ENCODE measurements at regions not wholly inside any gene's neighbourhood (a gene's known extent, or its start where the extent isn't known, plus 50 kb on each side); places are given as distances from the start of the nearest gene placed in this dataset.

DNA sequence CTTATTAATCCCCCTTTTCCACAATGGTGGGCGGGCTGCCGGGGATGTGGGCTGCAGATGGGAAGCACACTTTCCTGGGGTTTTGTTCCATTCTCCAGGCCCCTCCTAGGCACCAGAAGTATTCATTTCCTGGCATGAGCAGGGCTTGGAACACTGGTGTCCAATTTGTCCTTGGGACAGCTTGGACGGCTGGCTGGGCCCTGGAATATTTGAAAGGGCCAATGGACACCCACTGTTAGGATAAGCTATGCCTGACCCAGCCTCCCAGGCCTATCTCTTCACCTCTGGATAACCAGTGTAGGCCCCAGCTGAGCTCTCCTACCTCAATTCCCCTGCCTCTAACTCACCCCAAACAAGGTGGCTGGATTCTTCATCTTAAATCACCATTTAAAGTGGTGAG is 354.9 kb downstream of the PTEN start:
- H3K27me3 ChIP-seq (ENCODE audit: insufficient read depth, low read length, poor library complexity) = no peaks in the 10 kb centered on the region
- no peak overlapping the region for H3K27ac ChIP-seq (ENCODE audit: low read depth, low read length)
- no peak overlapping the region for H4K8ac ChIP-seq (ENCODE audit: low read depth, low read length)
- no peak for DNase-seq
- H2BK15ac ChIP-seq (replicated peaks; ENCODE audit: low read depth) = no peak overlapping the region
- H3K23ac ChIP-seq (ENCODE audit: low read length) = no peak overlapping the region
- no peak overlapping the region for H2AK5ac ChIP-seq (ENCODE audit: low read length)
- H3K79me2 ChIP-seq (ENCODE audit: control insufficient read depth, insufficient read depth, low read length) = no peaks in the 10 kb centered on the region
- no peaks in the 10 kb centered on the region for H3K36me3 ChIP-seq (ENCODE audit: control insufficient read depth, insufficient read depth, low read length)
- H3K4ac ChIP-seq (ENCODE audit: low read depth, low read length) = no peak overlapping the region
- no peak overlapping the region for H2BK5ac ChIP-seq (ENCODE audit: low read length)
- no peaks in the 10 kb centered on the region for H3K79me1 ChIP-seq (ENCODE audit: low read length)
- H2BK120ac ChIP-seq (ENCODE audit: low read depth, low read length) = no peak overlapping the region
- H3K4me2 ChIP-seq (ENCODE audit: low read length) = no peak overlapping the region
- H3K4me1 ChIP-seq (ENCODE audit: control insufficient read depth, low read depth, low read length) = no peaks in the 10 kb centered on the region
- no peak overlapping the region for H3K18ac ChIP-seq (ENCODE audit: low read length)
- H3K9ac ChIP-seq (ENCODE audit: low read length) = no peak overlapping the region
- H4K5ac ChIP-seq (ENCODE audit: low read length) = no peak overlapping the region
- H3K4me3 ChIP-seq (ENCODE audit: low read length) = no peak overlapping the region
- no peak overlapping the region for H3K56ac ChIP-seq (ENCODE audit: low read length)
- no CpG with 5 or more reads among the region's 3 CpGs for WGBS (ENCODE audit: extremely low coverage, insufficient coverage, low lambda C conversion rate)

DNA sequence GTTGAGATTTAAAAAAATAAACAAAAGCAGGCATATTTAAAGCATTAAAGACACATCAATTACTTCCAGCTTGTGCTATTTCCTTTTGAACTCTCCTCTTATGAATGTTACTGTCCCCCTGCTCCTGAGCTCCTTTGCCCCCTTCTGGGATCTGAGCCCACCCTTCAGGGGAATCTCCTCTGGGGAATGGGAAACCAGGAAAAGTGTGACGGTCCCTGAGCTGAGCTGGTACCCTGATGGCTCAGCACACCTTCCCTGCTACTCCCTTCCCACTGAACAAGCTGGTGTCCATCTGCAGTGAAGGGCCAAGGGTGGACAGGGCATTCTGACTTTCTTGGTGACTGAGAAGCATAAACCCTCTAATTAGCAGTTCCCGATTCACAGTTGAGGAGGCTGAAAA is 356.3 kb downstream of the PTEN start:
- H3K27ac ChIP-seq (ENCODE audit: low read depth, low read length) = no peak overlapping the region
- H3K4me2 ChIP-seq (ENCODE audit: low read length) = no peak overlapping the region
- H3K18ac ChIP-seq (ENCODE audit: low read length) = no peak overlapping the region
- WGBS (ENCODE audit: extremely low coverage, insufficient coverage, low lambda C conversion rate) = no CpG with 5 or more reads among the region's 2 CpGs
- no peak overlapping the region for H2BK15ac ChIP-seq (replicated peaks; ENCODE audit: low read depth)
- no peaks in the 10 kb centered on the region for H3K4me1 ChIP-seq (ENCODE audit: control insufficient read depth, low read depth, low read length)
- H2BK120ac ChIP-seq (ENCODE audit: low read depth, low read length) = no peak overlapping the region
- no peak overlapping the region for H3K9ac ChIP-seq (ENCODE audit: low read length)
- H3K36me3 ChIP-seq (ENCODE audit: control insufficient read depth, insufficient read depth, low read length) = no peaks in the 10 kb centered on the region
- no peak overlapping the region for H4K8ac ChIP-seq (ENCODE audit: low read depth, low read length)
- no peaks in the 10 kb centered on the region for H3K79me1 ChIP-seq (ENCODE audit: low read length)
- H4K5ac ChIP-seq (ENCODE audit: low read length) = no peak overlapping the region
- no peak overlapping the region for H3K23ac ChIP-seq (ENCODE audit: low read length)
- H2AK5ac ChIP-seq (ENCODE audit: low read length) = no peak overlapping the region
- H2BK5ac ChIP-seq (ENCODE audit: low read length) = no peak overlapping the region
- H3K4ac ChIP-seq (ENCODE audit: low read depth, low read length) = no peak overlapping the region
- H3K79me2 ChIP-seq (ENCODE audit: control insufficient read depth, insufficient read depth, low read length) = no peaks in the 10 kb centered on the region
- no peak overlapping the region for H3K56ac ChIP-seq (ENCODE audit: low read length)
- no peaks in the 10 kb centered on the region for H3K27me3 ChIP-seq (ENCODE audit: insufficient read depth, low read length, poor library complexity)
- H3K4me3 ChIP-seq (ENCODE audit: low read length) = no peak overlapping the region
- no peak for DNase-seq

DNA sequence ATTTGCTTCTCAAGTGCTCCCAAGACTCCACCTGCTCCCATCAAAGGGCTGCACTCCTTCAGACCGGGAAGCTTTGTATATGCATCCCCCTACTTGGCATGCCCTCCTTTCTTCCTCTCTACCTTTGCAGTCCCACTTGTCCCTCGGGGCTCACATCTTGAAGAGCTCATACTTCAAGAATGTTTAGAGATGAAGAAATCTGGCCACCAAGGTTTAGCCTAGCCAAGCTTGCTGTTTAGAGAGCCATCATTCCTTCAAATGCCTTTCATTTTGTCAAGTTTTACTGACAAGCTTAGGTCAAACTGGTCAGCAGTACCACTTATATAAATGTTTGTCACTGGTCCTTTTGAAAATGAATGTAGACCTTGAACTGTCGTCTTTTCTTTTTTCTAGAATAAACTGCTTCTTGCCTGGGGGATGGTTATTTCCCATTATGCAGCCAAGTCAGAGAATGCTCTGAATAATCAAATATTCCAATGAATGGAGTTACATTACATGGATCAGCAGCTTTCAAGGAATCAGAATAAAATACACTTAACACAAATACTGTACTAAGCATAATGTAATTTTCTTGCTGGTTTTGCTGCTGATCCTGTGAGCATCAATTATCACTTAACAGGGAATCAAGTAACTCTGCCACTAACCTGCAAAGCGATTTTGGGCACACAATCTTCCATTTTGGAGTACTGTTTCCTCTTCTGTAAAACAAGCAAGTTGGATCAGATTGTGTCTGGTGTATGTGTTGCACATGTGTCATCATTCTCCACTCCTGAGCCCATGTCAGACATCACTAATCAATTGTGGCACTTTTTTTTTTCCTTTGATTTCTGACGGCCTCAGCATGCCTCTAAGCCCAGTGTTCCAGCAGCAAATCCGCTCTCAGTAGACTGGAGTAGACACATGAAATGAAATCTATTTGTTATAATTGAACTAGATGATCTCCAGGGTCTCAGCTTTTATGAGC is 357.9 kb downstream of the PTEN start:
- Histone ChIP-seq H3K27ac (ENCODE audit: low read depth, low read length) (no peak overlapping the region), H3K56ac (ENCODE audit: low read length) (no peak overlapping the region), H3K23ac (ENCODE audit: low read length) (no peak overlapping the region), H3K4me2 (ENCODE audit: low read length) (no peak overlapping the region), H2BK5ac (ENCODE audit: low read length) (no peak overlapping the region), H4K8ac (ENCODE audit: low read depth, low read length) (no peak overlapping the region), H3K4me1 (ENCODE audit: control insufficient read depth, low read depth, low read length) (no peaks in the 10 kb centered on the region), H3K79me1 (ENCODE audit: low read length) (no peaks in the 10 kb centered on the region), H3K79me2 (ENCODE audit: control insufficient read depth, insufficient read depth, low read length) (no peaks in the 10 kb centered on the region), H2BK15ac (replicated peaks; ENCODE audit: low read depth) (no peak overlapping the region), H3K9ac (ENCODE audit: low read length) (no peak overlapping the region), H3K27me3 (ENCODE audit: insufficient read depth, low read length, poor library complexity) (no peaks in the 10 kb centered on the region), H3K4ac (ENCODE audit: low read depth, low read length) (no peak overlapping the region), H3K18ac (ENCODE audit: low read length) (no peak overlapping the region), H3K4me3 (ENCODE audit: low read length) (no peak overlapping the region), H4K5ac (ENCODE audit: low read length) (no peak overlapping the region), H2BK120ac (ENCODE audit: low read depth, low read length) (no peak overlapping the region), H3K36me3 (ENCODE audit: control insufficient read depth, insufficient read depth, low read length) (no peaks in the 10 kb centered on the region), H2AK5ac (ENCODE audit: low read length) (no peak overlapping the region)
- DNase-seq = no peak
- no CpG with 5 or more reads among the region's 6 CpGs for WGBS (ENCODE audit: extremely low coverage, insufficient coverage, low lambda C conversion rate)

DNA sequence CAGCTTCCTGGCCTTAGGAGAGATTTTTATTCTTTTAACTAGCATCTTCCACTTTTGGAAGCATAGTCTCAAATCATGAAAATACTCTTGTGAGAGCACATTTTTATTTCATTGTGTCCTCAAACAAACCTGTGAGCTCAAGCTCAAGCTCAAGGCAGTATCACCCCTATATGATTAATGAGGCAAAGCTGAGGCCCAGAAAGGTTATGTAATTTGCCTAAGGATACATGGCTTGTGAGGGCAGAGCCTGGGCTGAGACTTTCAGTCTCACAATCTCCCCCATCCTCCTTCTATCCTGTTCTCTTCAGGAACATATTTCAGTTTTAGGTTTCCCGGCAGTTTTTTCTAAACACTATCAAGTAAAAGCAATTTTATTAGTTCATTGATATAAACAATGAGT is 359.5 kb downstream of the PTEN start:
- H3K36me3 ChIP-seq (ENCODE audit: control insufficient read depth, insufficient read depth, low read length) = no peaks in the 10 kb centered on the region
- H4K8ac ChIP-seq (ENCODE audit: low read depth, low read length) = no peak overlapping the region
- no peak overlapping the region for H3K9ac ChIP-seq (ENCODE audit: low read length)
- DNase-seq = no peak
- no peak overlapping the region for H3K56ac ChIP-seq (ENCODE audit: low read length)
- no peak overlapping the region for H3K4me2 ChIP-seq (ENCODE audit: low read length)
- no peak overlapping the region for H3K4ac ChIP-seq (ENCODE audit: low read depth, low read length)
- H3K4me1 ChIP-seq (ENCODE audit: control insufficient read depth, low read depth, low read length) = no peaks in the 10 kb centered on the region
- no peak overlapping the region for H2BK15ac ChIP-seq (replicated peaks; ENCODE audit: low read depth)
- no peak overlapping the region for H3K4me3 ChIP-seq (ENCODE audit: low read length)
- H3K18ac ChIP-seq (ENCODE audit: low read length) = no peak overlapping the region
- H2BK120ac ChIP-seq (ENCODE audit: low read depth, low read length) = no peak overlapping the region
- no peak overlapping the region for H2BK5ac ChIP-seq (ENCODE audit: low read length)
- H3K79me1 ChIP-seq (ENCODE audit: low read length) = no peaks in the 10 kb centered on the region
- WGBS (ENCODE audit: extremely low coverage, insufficient coverage, low lambda C conversion rate) = no CpG with 5 or more reads among the region's 1 CpG
- H4K5ac ChIP-seq (ENCODE audit: low read length) = no peak overlapping the region
- no peak overlapping the region for H2AK5ac ChIP-seq (ENCODE audit: low read length)
- no peaks in the 10 kb centered on the region for H3K27me3 ChIP-seq (ENCODE audit: insufficient read depth, low read length, poor library complexity)
- H3K79me2 ChIP-seq (ENCODE audit: control insufficient read depth, insufficient read depth, low read length) = no peaks in the 10 kb centered on the region
- no peak overlapping the region for H3K27ac ChIP-seq (ENCODE audit: low read depth, low read length)
- no peak overlapping the region for H3K23ac ChIP-seq (ENCODE audit: low read length)

Measured in mesendoderm (in vitro differentiated cells).